ENCODE measurements at regions not wholly inside any gene's neighbourhood (a gene's known extent, or its start where the extent isn't known, plus 50 kb on each side); places are given as distances from the start of the nearest gene placed in this dataset.

GRCh38 chrX:27889878-27890277 is 82.1 kb downstream of the MAGEB10 start:
- Histone ChIP-seq H3K4me3 (no peak overlapping the region), H3K4me1 (peaks cover 12% of the 10 kb centered on the region; the same call in 2 of the 3 replicates), H3K9me3 (no peaks in the 10 kb centered on the region), H3K4me2 (peak overlapping the region; percentile 73), H3K27ac (peak overlapping the region; percentile 8 to 66; a peak in 4 of 6 replicates)
- DNase-seq (ENCODE audit: low read depth in 1 of 2, low spot score in 1 of 2) (no peak), ATAC-seq (no peak), FAIRE-seq (no peak)
- CTCF ChIA-PET: no interaction called here
- POLR2A ChIA-PET: no interaction called here
- TF ChIP-seq HOXA7 (CRISPR knock-in tag; IDR thresholded peaks at IDR 0.05) (no peak), KDM5A (IDR thresholded peaks at IDR 0.05) (no peak), MAZ (IDR thresholded peaks at IDR 0.05; ENCODE audit: borderline replicate concordance, low read depth, low read length) (no peak), HEYL (CRISPR knock-in tag; IDR thresholded peaks at IDR 0.05) (no peak), NPAS2 (CRISPR knock-in tag; IDR thresholded peaks at IDR 0.05; ENCODE audit: borderline replicate concordance) (no peak)
- 14% methylated on average over 2 of the region's 2 CpGs for WGBS (ENCODE audit: missing lambda C conversion rate)

- TF ChIP-seq PHF8 (IDR thresholded peaks at IDR 0.05; ENCODE audit: borderline replicate concordance, low read depth) (no peak), NFE2L2 (conservative IDR thresholded peaks at IDR 0.05; ENCODE audit: low read length) (no peak), CHD4 (IDR thresholded peaks at IDR 0.05; ENCODE audit: borderline replicate concordance) (no peak), ESRRA (IDR thresholded peaks at IDR 0.05; ENCODE audit: borderline replicate concordance, low read length) (no peak), ZFP36 (IDR thresholded peaks at IDR 0.05; ENCODE audit: borderline replicate concordance, partially characterized antibody) (no peak), FOXS1 (CRISPR knock-in tag; IDR thresholded peaks at IDR 0.05) (no peak), CBX8 (IDR thresholded peaks at IDR 0.05) (no peak), HOXB13 (CRISPR knock-in tag; IDR thresholded peaks at IDR 0.05; ENCODE audit: low read depth) (no peak), ZC3H11A (IDR thresholded peaks at IDR 0.05) (no peak), MAZ (IDR thresholded peaks at IDR 0.05; ENCODE audit: borderline replicate concordance, low read depth, low read length) (no peak), NR3C1 (IDR thresholded peaks at IDR 0.05) (no peak), POLR2AphosphoS2 (conservative IDR thresholded peaks at IDR 0.05; ENCODE audit: low read length) (no peak), CHD2 (IDR thresholded peaks at IDR 0.05; ENCODE audit: low read length, partially characterized antibody) (no peak), SREBF2 (IDR thresholded peaks at IDR 0.05) (no peak)
- POLR2A ChIA-PET: no interaction called here
- no peak for DNase-seq (ENCODE audit: low read depth in 1 of 2, low spot score in 1 of 2)
- no peak for FAIRE-seq
- H3K27ac ChIP-seq: no peak overlapping the region
- H3K4me2 ChIP-seq: no peak overlapping the region
- 50% methylated on average over 5 of the region's 5 CpGs for WGBS (ENCODE audit: missing lambda C conversion rate)
- CTCF ChIA-PET: no interaction called here
- no peaks in the 10 kb centered on the region for H3K9me3 ChIP-seq
- no peak for ATAC-seq
- no peaks in the 10 kb centered on the region for H3K4me1 ChIP-seq
- no peak overlapping the region for H3K4me3 ChIP-seq
These were observed 76.9 kb downstream of the MAGEB10 start for GRCh38 chrX:27884654-27885053.

GRCh38 chrX:27883468-27884092 is 75.8 kb downstream of the MAGEB10 start:
- no peak for TF ChIP-seq CTCF (IDR thresholded peaks at IDR 0.05)
- TF ChIP-seq HDAC2 (IDR thresholded peaks at IDR 0.05): no peak
- no peak for TF ChIP-seq CEBPB (IDR thresholded peaks at IDR 0.05)
- TF ChIP-seq PBX3 (IDR thresholded peaks at IDR 0.05): no peak
- TF ChIP-seq RAD21 (conservative IDR thresholded peaks at IDR 0.05 in 1 of 2, IDR thresholded peaks at IDR 0.05 in 1 of 2): no peak
- TF ChIP-seq RNF2 (IDR thresholded peaks at IDR 0.05; ENCODE audit: borderline replicate concordance, low read depth): no peak
- no peak for TF ChIP-seq POLR2A (IDR thresholded peaks at IDR 0.05; ENCODE audit: low read length)
- no peak for TF ChIP-seq NR3C1 (IDR thresholded peaks at IDR 0.05)
- Histone ChIP-seq H3K4me2 (no peak overlapping the region), H3K4me1 (no peaks in the 10 kb centered on the region), H3K4me3 (no peak overlapping the region), H3K27ac (no peak overlapping the region), H3K9me3 (no peaks in the 10 kb centered on the region)
- no peak for DNase-seq (ENCODE audit: low read depth in 1 of 2, low spot score in 1 of 2)
- FAIRE-seq: peak; percentile 13
- POLR2A ChIA-PET: no interaction called here
- 60% methylated on average over 3 of the region's 3 CpGs for WGBS (ENCODE audit: missing lambda C conversion rate)
- CTCF ChIA-PET: interaction anchor here (0.7 kb wide), 1 partner anchor 220 kb away, joined by 3 read pairs; no protein-coding TSS in a partner anchor
- ATAC-seq: no peak

Data from A549 (cell line).